ENCODE measurements at regions not wholly inside any gene's neighbourhood (a gene's known extent, or its start where the extent isn't known, plus 50 kb on each side); places are given as distances from the start of the nearest gene placed in this dataset.

DNA sequence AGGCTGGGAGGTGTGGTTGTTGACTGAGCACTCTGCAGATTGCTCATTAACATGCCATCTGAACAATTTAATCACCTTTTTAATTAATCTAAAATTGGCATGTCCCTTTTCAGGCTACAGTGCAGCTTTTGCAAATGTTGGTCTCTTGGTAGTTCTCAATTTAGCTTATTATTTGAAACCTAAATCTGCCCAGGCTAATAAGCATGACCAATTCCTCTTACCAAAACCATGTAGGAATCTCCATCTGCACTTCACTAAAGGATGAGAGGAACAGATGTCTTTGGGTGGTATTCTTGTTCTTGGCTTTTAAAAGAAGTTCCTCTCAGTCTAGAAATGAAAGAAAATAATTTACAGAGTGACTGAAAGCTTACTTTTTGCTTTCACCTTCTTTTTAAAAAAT lies 190.1 kb upstream of the RMST start:
- no peak for DNase-seq (ENCODE audit: low spot score in 2 of 2, unreplicated experiment in 2 of 2)
- peaks cover 12% of the 10 kb centered on the region for H3K9me3 Mint-ChIP-seq
- no peak overlapping the region for H3K4me3 Mint-ChIP-seq
- H3K27me3 Mint-ChIP-seq (ENCODE audit: low read depth): no peaks in the 10 kb centered on the region
- no peak overlapping the region for H3K27ac Mint-ChIP-seq
- no peak for TF ChIP-seq CTCF (IDR thresholded peaks at IDR 0.05; ENCODE audit: unreplicated experiment)
- H3K4me1 Mint-ChIP-seq: peaks cover 36% of the 10 kb centered on the region
- H3K36me3 Mint-ChIP-seq: peaks cover 2% of the 10 kb centered on the region

DNA sequence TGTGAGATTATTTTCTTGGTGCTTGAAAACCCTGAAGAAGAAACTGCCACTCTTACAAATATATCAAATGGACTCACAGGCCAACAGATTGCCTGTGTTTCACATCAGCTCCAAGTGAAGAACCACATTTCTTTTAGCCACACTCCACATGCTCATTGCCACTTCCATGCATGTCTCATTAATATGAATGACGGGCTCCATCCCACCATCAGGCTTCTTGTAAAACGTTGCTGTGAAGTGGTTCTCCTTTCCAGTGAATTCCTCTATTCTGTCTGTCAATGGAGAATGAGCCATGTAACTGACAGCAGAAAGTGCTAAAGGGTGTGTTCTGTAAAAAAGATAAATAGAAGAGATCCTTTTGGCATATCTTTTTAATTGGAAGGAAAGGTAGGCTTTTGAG lies 188.2 kb upstream of the RMST start:
- Mint-ChIP-seq H3K27ac (no peak overlapping the region), H3K27me3 (ENCODE audit: low read depth) (no peaks in the 10 kb centered on the region), H3K36me3 (peaks cover 2% of the 10 kb centered on the region), H3K4me1 (peaks cover 30% of the 10 kb centered on the region), H3K4me3 (no peak overlapping the region), H3K9me3 (peaks cover 8% of the 10 kb centered on the region)
- no peak for TF ChIP-seq CTCF (IDR thresholded peaks at IDR 0.05; ENCODE audit: unreplicated experiment)
- no peak for DNase-seq (ENCODE audit: low spot score in 2 of 2, unreplicated experiment in 2 of 2)

DNA sequence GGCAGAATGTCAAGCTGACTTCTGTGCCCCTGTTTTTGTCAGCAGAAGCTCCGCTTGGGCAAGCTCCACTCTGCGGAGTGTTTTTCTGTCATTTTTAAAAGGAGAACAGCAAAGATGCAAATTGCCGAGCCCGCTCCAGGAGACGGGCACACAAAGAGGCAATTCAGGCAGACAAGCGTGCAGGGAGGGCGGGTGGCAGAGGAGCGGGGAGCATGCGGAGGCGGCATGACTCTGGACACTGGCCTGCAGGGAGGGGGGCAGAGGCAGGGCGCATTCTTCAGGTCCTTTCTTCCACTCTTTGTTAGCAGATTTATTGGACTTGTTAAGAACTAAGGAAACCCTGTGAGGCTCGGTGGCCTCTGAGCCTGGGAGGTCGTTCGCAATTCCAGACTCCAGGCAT lies 187.3 kb upstream of the RMST start:
- H3K9me3 Mint-ChIP-seq: peaks cover 8% of the 10 kb centered on the region

GRCh38 chr12:97275728-97276590 lies 186.6 kb upstream of the RMST start:
- no peak for DNase-seq (ENCODE audit: low spot score in 2 of 2, unreplicated experiment in 2 of 2)
- no peak for TF ChIP-seq CTCF (IDR thresholded peaks at IDR 0.05; ENCODE audit: unreplicated experiment)
- Mint-ChIP-seq H3K4me1 (peaks cover 30% of the 10 kb centered on the region), H3K27me3 (ENCODE audit: low read depth) (no peaks in the 10 kb centered on the region), H3K9me3 (peaks cover 8% of the 10 kb centered on the region), H3K4me3 (peak overlapping the region; percentile 4), H3K36me3 (peaks cover 2% of the 10 kb centered on the region), H3K27ac (peak overlapping the region; percentile 72)

More for the DNA sequence above, 187.3 kb upstream of the RMST start:
- peaks cover 2% of the 10 kb centered on the region for H3K36me3 Mint-ChIP-seq
- no peak for TF ChIP-seq CTCF (IDR thresholded peaks at IDR 0.05; ENCODE audit: unreplicated experiment)
- peaks cover 30% of the 10 kb centered on the region for H3K4me1 Mint-ChIP-seq
- H3K27me3 Mint-ChIP-seq (ENCODE audit: low read depth): no peaks in the 10 kb centered on the region
- peak overlapping the region; percentile 72 for H3K27ac Mint-ChIP-seq
- peak overlapping the region; percentile 38 for H3K4me3 Mint-ChIP-seq
- peak in 1 of 2 experiments; percentile 40 for DNase-seq (ENCODE audit: low spot score in 2 of 2, unreplicated experiment in 2 of 2)

- H3K36me3 Mint-ChIP-seq: no peaks in the 10 kb centered on the region
- peak overlapping the region; percentile 72 for H3K27ac Mint-ChIP-seq
- peaks cover 6% of the 10 kb centered on the region for H3K9me3 Mint-ChIP-seq
- H3K4me1 Mint-ChIP-seq: peaks cover 30% of the 10 kb centered on the region
- no peak overlapping the region for H3K4me3 Mint-ChIP-seq
- no peak for DNase-seq (ENCODE audit: low spot score in 2 of 2, unreplicated experiment in 2 of 2)
- no peak for TF ChIP-seq CTCF (IDR thresholded peaks at IDR 0.05; ENCODE audit: unreplicated experiment)
- H3K27me3 Mint-ChIP-seq (ENCODE audit: low read depth): no peaks in the 10 kb centered on the region
These were observed 185.8 kb upstream of the RMST start for GRCh38 chr12:97276661-97277429.

Measured in mesothelial cell of epicardium (in vitro differentiated cells).